ENCODE measurements at regions not wholly inside any gene's neighbourhood (a gene's known extent, or its start where the extent isn't known, plus 50 kb on each side); places are given as distances from the start of the nearest gene placed in this dataset.
"Not testable (repeated sequence)": the region's sequence is repeated elsewhere in the genome, so short reads cannot be mapped to it uniquely, and the experiment has no call there.

- DNase-seq (ENCODE audit: low read depth) = no peak
These were observed 131.9 kb upstream of the ID2 start for GRCh38 chr2:8549942-8550341.

DNA sequence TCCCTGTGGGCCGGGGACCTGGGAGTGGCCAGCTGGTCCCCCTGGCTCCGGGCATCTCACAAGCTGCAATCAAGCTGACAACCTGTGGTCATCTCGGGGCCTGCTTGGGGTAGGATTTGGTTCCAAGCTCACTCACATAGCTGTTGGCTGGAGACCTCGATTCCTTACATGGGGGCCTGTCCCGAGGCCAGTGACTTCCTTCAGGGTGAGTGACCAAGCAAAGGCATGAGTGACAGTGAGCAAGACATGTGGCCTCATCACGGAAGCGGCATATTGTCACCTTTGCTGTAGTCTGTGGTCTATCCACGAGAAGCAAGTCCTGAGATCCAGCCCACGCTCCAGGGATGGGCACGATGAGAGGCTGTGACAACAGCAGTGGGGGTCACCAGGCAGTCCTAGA lies 131.4 kb upstream of the ID2 start:
- no peak for DNase-seq (ENCODE audit: low read depth)

DNA sequence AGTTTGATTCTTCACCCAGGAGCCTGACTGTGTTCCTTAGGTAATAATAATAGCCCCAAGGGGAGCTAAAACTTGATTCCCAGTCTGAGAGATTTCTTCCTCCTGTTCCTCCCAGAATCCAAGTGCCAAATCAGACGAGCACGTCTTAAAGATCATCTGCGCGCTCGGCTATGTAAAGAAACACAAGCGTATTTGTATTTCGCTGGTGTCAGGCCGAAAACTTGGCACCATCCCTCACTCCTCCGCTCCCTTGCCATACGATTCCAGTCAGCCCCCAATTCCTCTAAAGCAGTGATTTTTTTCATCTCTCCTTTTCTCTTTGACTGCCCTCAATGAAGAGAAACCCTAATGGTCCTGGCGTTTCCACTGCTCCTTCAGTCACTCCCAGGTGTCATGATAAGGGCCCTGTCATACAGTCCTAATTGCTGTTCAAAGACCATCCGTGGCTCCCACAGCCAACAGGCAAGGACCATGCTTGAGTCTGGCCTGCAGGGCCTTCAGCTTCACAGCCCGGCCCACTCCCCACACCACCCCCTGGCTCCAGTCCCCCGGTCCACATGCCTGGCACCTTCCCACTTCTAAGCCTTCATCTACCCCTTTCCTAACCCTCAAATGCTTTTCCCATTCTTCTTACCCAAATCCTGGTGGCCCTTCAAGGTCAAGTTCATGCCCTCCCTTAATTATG lies 130.8 kb upstream of the ID2 start:
- DNase-seq (ENCODE audit: low read depth) = no peak

DNA sequence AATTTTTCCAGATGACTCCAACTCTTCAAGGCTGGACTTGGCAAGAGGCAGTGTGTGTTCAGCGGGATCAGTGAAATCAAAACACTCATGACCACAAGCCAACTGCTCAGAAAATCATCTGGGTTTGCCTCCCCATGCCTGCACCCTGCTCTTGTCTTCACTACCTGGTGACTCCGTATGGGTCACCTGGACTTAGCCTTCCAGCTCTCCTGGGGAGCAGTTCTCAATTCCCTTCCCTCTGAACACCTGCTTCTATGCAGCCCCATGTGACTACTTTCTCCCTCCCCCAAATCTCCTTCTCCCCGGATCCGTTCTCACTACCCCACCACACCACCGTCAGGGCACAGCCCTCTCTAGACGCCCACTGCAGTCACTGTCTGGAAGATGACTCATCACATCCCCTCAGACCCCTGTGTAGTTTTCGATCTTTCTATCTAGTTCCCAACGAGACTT lies 130.2 kb upstream of the ID2 start:
- no peak for DNase-seq (ENCODE audit: low read depth)

DNA sequence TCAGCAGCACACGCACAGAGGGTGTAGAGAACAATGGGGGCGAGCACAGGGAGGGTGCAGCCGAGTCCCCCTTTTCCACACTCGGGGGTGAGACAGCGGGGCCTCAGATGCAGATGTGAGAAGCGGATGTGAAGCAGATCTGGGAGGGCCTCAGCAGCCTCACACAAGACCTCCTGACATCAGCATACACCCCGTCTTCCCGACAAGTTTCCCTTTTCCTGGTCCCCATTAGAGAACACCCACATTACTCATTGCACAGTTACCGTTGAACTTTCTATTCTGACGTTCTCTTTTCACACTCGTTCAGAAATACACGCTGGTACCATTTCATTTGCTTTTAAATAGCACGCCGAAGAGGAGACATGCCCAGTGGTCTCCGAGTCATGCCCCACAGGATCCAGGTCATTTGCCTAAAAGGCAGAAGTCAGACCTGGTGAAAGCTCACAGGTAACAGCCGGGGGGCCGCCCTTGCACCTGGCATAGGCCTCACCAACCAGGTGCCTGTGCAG lies 129.5 kb upstream of the ID2 start:
- DNase-seq (ENCODE audit: low read depth) = no peak

DNA sequence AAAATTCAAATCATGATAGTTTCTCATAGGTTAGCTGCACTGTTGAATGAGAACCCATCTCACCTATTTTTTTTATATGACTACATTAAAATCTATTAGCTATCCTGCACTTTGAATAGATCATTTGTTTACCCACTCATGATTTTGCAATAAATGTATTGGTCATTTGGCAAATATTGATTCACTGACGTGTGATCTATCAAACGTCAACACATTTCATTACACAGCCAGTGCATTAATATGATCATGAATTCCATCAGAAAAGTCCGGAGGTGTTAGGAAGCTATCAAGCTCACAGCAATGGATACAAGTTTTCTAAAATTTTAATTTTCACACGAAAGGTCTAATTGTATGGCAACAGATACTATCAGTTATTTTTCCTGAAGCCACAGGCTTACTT lies 128.2 kb upstream of the ID2 start:
- no peak for DNase-seq (ENCODE audit: low read depth)

- no peak for DNase-seq (ENCODE audit: low read depth)
These were observed 127.5 kb upstream of the ID2 start for GRCh38 chr2:8554296-8554806.

GRCh38 chr2:8555543-8555942 lies 126.3 kb upstream of the ID2 start:
- DNase-seq (ENCODE audit: low read depth) = no peak

- no peak for DNase-seq (ENCODE audit: low read depth)
These were observed 123.8 kb upstream of the ID2 start for GRCh38 chr2:8558096-8558495.

- no peak for DNase-seq (ENCODE audit: low read depth)
These were observed 122.9 kb upstream of the ID2 start for GRCh38 chr2:8558956-8559355.

DNA sequence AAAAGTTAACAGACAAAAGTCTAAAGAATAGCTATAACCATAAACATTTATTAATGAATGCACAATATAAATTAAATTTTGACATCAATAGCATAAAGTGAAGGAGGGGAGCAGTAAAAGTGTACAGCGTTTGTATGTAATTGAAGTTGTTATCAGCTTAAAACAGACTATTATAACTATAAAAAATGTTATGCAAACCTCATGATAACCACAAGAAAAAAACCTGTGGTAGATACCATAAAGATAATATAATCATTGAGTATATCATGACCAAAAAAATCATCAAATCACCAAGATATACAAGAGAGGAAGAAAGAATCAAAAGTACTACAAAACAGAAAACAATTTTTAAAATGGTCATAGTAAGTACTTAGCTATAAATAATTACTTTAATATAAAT lies 122.1 kb upstream of the ID2 start:
- DNase-seq (ENCODE audit: low read depth) = no peak

DNA sequence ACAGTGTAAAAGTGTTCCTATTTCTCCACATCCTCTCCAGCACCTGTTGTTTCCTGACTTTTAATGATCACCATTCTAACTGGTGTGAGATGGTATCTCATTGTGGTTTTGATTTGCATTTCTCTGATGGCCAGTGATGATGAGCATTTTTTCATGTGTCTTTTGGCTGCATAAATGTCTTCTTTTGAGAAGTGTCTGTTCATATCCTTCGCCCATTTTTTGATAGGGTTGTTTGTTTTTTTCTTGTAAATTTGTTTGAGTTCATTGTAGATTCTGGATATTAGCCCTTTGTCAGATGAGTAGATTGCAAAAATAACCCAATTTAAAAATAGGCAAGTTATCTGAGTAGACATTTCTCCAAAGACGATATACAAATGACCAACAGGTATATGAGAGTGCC lies 120.2 kb upstream of the ID2 start:
- not testable (repeated sequence) for DNase-seq (ENCODE audit: low read depth)

- no peak for DNase-seq (ENCODE audit: low read depth)
These were observed 117.9 kb upstream of the ID2 start for GRCh38 chr2:8563814-8564474.

- no peak for DNase-seq (ENCODE audit: low read depth)
These were observed 117.4 kb upstream of the ID2 start for GRCh38 chr2:8564475-8564874.

DNA sequence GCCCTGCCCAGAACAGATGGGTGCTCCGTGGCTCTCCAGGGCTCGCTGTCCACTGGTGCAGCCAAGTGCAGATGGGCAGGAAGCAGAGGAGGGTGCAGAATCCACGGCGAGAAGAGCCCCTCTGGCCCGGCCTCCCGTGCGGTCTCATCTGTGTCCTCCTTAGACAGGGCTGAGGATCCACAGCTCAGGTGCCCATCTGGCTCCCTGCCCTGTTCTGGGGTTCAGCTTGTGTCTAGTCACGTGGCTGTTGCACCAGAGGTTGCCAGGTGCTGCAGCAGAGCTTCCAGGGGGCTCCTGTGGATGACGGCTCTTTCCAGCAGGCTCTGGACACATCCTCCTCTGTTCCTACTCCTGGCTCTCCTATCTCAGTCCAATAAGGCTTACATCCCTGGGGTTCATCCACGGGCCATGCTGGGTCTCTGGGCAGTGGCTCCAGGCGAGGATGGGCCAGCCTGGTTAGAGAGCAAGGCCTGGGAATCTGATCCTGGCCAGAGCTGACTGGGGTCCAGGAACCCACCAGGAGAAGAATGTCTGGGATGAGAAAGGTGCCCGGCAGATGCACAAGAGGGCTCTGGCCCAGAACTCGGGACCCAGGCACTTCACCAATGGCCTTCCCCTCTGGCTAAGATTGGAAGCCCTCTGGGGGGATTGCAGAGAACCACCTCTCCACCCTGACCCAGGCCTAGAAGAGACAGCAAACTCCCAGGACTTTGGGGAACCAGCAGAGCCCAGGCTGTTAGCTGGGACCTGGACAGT lies 116.3 kb upstream of the ID2 start:
- no peak for DNase-seq (ENCODE audit: low read depth)

DNA sequence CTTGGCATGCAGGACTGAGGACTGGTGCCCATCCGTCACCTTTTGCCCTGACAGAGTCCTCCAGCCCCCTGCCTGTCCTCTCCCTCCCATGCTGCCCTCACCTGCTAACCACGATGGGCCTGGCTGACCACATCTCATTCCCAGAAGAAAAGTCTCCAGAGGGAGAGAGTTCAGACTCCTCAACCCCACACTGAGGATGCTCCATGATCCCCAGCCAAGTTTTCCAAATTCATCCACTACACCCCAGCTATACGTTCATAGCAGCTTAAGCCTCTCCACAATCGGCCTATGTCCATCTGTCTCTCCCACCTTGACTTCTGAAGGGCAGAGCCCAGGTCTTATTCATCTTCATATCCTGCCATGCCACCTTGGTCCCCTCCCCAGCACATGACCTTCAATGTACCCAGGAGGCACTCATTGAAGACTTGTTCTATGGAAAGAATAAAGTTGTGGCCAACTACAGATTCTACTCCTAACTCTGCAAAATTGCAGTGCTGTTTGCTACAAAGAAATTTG lies 115.6 kb upstream of the ID2 start:
- no peak for DNase-seq (ENCODE audit: low read depth)

DNA sequence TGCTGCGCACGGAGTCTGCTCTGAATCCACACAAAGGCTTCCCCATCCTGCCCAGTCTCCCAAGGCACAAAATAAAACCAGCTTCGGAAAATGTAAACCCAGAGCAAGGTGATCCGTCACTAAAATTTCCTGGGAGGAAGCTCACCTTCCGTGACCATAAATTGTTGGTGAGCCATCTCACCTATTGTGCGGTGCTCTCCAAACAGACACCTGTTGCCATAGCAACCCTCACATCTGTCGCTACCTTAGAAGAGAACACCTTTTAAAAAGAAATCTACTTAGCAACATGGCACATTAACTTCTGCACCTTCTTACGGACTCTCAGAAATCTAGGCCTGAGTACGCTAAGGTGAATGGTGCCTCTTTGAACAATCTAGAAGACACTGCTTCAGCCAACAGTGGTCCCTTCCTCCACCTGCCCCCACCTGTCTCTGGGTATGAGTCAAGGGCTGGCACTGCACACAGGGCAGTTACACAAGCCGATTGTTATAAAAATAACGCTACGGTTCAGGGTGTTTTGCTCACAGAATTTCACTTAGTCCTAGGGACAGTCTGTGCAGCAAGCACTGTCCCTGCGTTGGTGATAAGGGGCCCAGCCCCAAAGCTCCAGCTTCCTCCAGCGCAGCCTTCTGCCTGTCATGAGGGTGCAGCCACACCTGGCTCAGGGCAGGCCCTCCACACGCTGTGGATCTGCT lies 114.9 kb upstream of the ID2 start:
- no peak for DNase-seq (ENCODE audit: low read depth)

- DNase-seq (ENCODE audit: low read depth) = no peak
These were observed 114.2 kb upstream of the ID2 start for GRCh38 chr2:8567469-8568260.

GRCh38 chr2:8568543-8569302 lies 113.1 kb upstream of the ID2 start:
- DNase-seq (ENCODE audit: low read depth) = no peak

DNA sequence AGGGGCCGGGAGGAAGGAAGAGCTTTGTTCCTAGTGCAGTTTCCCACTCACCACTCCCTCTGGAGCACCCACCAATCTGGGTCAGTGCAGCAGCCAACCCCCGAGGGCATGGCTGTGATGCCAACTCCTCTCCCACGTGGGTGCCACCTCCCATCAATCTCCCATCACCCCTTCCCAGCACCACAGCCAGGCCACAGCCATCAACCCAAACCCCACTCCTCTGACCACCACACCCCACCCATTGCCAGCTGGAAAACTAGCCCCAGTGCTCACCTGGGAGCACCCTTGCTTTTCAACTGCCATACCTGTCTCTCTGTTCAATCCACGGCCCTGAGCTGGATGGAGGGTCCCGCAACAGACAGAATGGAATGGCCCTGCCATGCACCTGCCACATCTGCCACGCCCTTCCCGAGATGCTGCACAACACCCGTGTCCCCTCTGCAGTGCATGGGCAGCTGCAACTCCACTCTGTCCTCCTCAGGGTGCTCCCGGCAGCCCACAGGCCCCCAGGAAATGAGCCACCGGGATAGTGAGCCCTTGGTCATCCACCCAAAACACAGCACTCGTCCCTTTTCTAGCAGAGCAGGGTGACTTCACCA lies 112.4 kb upstream of the ID2 start:
- no peak for DNase-seq (ENCODE audit: low read depth)

All from stimulated activated CD8-positive, alpha-beta memory T cell treated with anti-CD3 and anti-CD28 coated beads, Interleukin-7, amount 100 ng/mL, for 24 hours (primary cell).